A549 (cell line): ENCODE measurements at regions not wholly inside any gene's neighbourhood (a gene's known extent, or its start where the extent isn't known, plus 50 kb on each side); places are given as distances from the start of the nearest gene placed in this dataset.
"Not testable (repeated sequence)": the region's sequence is repeated elsewhere in the genome, so short reads cannot be mapped to it uniquely, and the experiment has no call there.

ENCODE experiments used
- ATAC-seq, 2 experiments: fragments of 200-7000 bp in 1 of 2; fragments of >200 bp in 1 of 2; cut with Nextera tagmentation in 1 of 2; cut with Tn5 transposase in 1 of 2; 3 replicates each; pipeline versions ENCODE4 v1.8.0 to v1.9.1; 2018 to 2020; ENCODE audit warnings: mild to moderate bottlenecking in 1 of 2, moderate library complexity in 1 of 2
- CTCF ChIA-PET: fragments of 300-600 bp; sonication (Branson Sonifier 250); formaldehyde crosslinking; extraction: SDS; loops from one replicate; lab custom pipeline; 2021; ENCODE audit warnings: antibody characterized with exemption, inconsistent platforms; lab: Yijun Ruan, JAX
- POLR2A ChIA-PET: fragments of 350-600 bp; formaldehyde crosslinking; extraction: SDS; loops from one replicate; lab custom pipeline; 2021; ENCODE audit warnings: antibody characterized with exemption, inconsistent platforms; lab: Yijun Ruan, JAX
- DNase-seq, 2 experiments: peaks; one replicate each; pipeline versions ENCODE4 v3.0.0 to v3.0.0-alpha.2; 2011 to 2016; ENCODE audit warnings: low read depth in 1 of 2, low spot score in 1 of 2
- FAIRE-seq: peaks from 2 replicates; lab custom pipeline; 2011; peaks lifted over from hg19 to GRCh38; lab: Jason Lieb, UNC
- H3K27ac ChIP-seq, 2 experiments: fragments of >200 bp; sonication (Bioruptor Twin); formaldehyde crosslinking; 3 replicates each; pipeline ENCODE4 v1.5.1; 2016 to 2017
- H3K4me1 ChIP-seq: fragments of >200 bp; sonication (Bioruptor Twin); formaldehyde crosslinking; 3 replicates; pipeline ENCODE4 v1.6.1; 2016
- H3K4me2 ChIP-seq: fragments of >200 bp; sonication (Bioruptor Twin); formaldehyde crosslinking; 3 replicates; pipeline ENCODE4 v1.6.1; 2016
- H3K4me3 ChIP-seq: fragments of >200 bp; sonication (Bioruptor Twin); formaldehyde crosslinking; 3 replicates; pipeline ENCODE4 v1.5.1; 2016
- H3K9me3 ChIP-seq: fragments of >200 bp; sonication (Bioruptor Twin); formaldehyde crosslinking; 3 replicates; pipeline ENCODE4 v1.6.1; 2016
- BHLHE40 ChIP-seq: IDR thresholded peaks from 2 replicates; pipeline ENCODE4 v1.6.1; 2012; ENCODE audit warnings: low read depth, low read length, inconsistent platforms
- CBX2 ChIP-seq: fragments of 200-600 bp; sonication (generic); IDR thresholded peaks from 2 replicates; pipeline ENCODE4 v1.6.1; 2016; ENCODE audit warnings: low read depth, mild to moderate bottlenecking, borderline replicate concordance
- CEBPB ChIP-seq, 2 experiments: fragments of >200 bp in 1 of 2; sonication (Bioruptor Twin) in 1 of 2; formaldehyde crosslinking in 1 of 2; IDR thresholded peaks; 2 replicates each; pipeline ENCODE4 v1.6.1; 2012 to 2016
- EHMT2 ChIP-seq: fragments of 200-600 bp; sonication (generic); IDR thresholded peaks from 2 replicates; pipeline ENCODE4 v1.6.1; 2016; ENCODE audit warnings: antibody characterized with exemption, low read depth, mild to moderate bottlenecking, moderate library complexity
- EP300 ChIP-seq, 2 experiments: fragments of >200 bp; sonication (Bioruptor Twin); formaldehyde crosslinking; IDR thresholded peaks; 2 replicates in 1 of 2; 3 replicates in 1 of 2; pipeline ENCODE4 v1.6.1; 2016 to 2017
- GATA3 ChIP-seq: IDR thresholded peaks from 2 replicates; pipeline ENCODE4 v1.6.1; 2012; ENCODE audit warnings: borderline replicate concordance
- HDAC2 ChIP-seq: fragments of 200-600 bp; sonication (generic); IDR thresholded peaks from 2 replicates; pipeline ENCODE4 v1.6.1; 2016
- KDM5A ChIP-seq: fragments of 200-600 bp; sonication (generic); IDR thresholded peaks from 2 replicates; pipeline ENCODE4 v1.6.1; 2016; ENCODE audit warnings: antibody characterized with exemption, mild to moderate bottlenecking
- NPAS2 ChIP-seq: fragments of 250-450 bp; sonication (Bioruptor Pico); IDR thresholded peaks from 2 replicates; pipeline ENCODE4 v1.8.0; 2022; ENCODE audit warnings: mild to moderate bottlenecking, moderate library complexity, borderline replicate concordance
- POLR2A ChIP-seq: IDR thresholded peaks from 2 replicates; pipeline ENCODE4 v1.6.1; 2012; ENCODE audit warnings: mild to moderate bottlenecking, low read length
- POLR2AphosphoS2 ChIP-seq: conservative IDR thresholded peaks from 2 replicates; pipeline ENCODE4 v1.6.1; 2012; ENCODE audit warnings: low read length, improper control_type of control experiment, inconsistent platforms
- TFCP2L1 ChIP-seq: fragments of 250-450 bp; sonication (Bioruptor Pico); IDR thresholded peaks from 2 replicates; pipeline ENCODE4 v1.5.0; 2021; ENCODE audit warnings: mild to moderate bottlenecking
- ZC3H11A ChIP-seq: fragments of 450-650 bp; IDR thresholded peaks from 2 replicates; pipeline ENCODE4 v1.6.1; 2014; ENCODE audit warnings: antibody characterized with exemption, mild to moderate bottlenecking
- ZSCAN20 ChIP-seq: fragments of 250-450 bp; sonication (Bioruptor Pico); IDR thresholded peaks from 2 replicates; pipeline ENCODE4 v1.8.0; 2022; ENCODE audit warnings: mild to moderate bottlenecking, moderate library complexity
- WGBS: methylation state at CpG from one replicate; pipeline ENCODE4 v1.1.6; 2017; ENCODE audit errors: missing lambda C conversion rate; 5-methylcytosine and 5-hydroxymethylcytosine counted together
- TF ChIP-seq, protein P1 (sequence below): fragments of >200 bp; sonication (Bioruptor Twin); formaldehyde crosslinking; IDR thresholded peaks from 3 replicates; pipeline ENCODE4 v1.6.1; 2016
- TF ChIP-seq, protein P2 (sequence below): fragments of >200 bp; sonication (Bioruptor Twin); formaldehyde crosslinking; IDR thresholded peaks from 2 replicates; pipeline ENCODE4 v1.6.1; 2016

DNA sequence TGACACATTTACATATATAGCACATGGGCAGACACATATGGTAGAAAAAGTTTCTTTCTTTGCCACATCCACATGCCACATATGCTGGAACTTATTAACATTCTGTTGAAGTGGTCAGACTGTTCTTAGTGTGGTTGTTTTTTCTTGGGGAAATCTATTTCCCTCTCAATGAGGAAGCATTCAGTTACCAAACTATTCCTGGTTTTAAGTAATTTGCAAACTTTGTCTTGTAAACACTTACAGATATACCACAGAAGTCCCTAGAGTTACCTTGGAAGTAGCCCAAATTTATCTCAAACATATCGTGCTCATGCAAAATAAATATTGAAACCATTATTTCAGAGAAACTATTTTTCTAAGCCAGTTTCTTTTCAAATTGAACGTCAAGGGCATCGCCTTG is 625.5 kb upstream of the INTU start:
- ATAC-seq = no peak
- Histone ChIP-seq H3K9me3 (no peaks in the 10 kb centered on the region), H3K4me1 (no peaks in the 10 kb centered on the region), H3K4me2 (no peak overlapping the region), H3K4me3 (no peak overlapping the region), H3K27ac (no peak overlapping the region)
- POLR2A ChIA-PET = no interaction called here
- CTCF ChIA-PET = no interaction called here
- no peak for FAIRE-seq
- TF ChIP-seq, protein P1, sequence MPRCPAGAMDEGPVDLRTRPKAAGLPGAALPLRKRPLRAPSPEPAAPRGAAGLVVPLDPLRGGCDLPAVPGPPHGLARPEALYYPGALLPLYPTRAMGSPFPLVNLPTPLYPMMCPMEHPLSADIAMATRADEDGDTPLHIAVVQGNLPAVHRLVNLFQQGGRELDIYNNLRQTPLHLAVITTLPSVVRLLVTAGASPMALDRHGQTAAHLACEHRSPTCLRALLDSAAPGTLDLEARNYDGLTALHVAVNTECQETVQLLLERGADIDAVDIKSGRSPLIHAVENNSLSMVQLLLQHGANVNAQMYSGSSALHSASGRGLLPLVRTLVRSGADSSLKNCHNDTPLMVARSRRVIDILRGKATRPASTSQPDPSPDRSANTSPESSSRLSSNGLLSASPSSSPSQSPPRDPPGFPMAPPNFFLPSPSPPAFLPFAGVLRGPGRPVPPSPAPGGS = no peak
- TF ChIP-seq GATA3 = no peak
- DNase-seq = no peak
- 16% methylated on average over 3 of the region's 3 CpGs for WGBS

DNA sequence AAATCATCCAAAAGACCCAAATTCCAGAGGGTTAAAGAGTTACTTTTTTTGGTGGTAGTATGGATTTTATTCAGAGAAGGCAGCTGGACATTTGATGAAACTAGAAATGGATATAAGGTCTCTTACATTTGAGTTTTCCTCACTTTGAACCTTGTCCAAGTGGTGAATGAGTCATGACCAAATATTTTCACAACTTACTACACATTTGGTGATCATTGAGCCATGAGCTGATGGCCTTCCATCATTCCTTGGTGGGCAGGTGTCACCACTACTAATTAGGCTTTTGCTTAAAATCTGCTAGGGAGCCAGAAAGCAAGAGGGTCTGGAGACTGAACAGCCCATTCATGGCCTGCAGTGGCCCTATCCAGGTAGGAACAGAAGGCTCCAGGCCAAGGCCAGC is 620.2 kb upstream of the INTU start:
- no peak overlapping the region for H3K4me3 ChIP-seq
- no peak overlapping the region for H3K4me2 ChIP-seq
- H3K4me1 ChIP-seq = no peaks in the 10 kb centered on the region
- H3K9me3 ChIP-seq = no peaks in the 10 kb centered on the region
- ChIA-PET CTCF (no interaction called here), POLR2A (no interaction called here)
- no peak for DNase-seq
- no peak for FAIRE-seq
- no peak for ATAC-seq
- no peak overlapping the region for H3K27ac ChIP-seq
- TF ChIP-seq CBX2 = no peak
- TF ChIP-seq, protein P1 = no peak

DNA sequence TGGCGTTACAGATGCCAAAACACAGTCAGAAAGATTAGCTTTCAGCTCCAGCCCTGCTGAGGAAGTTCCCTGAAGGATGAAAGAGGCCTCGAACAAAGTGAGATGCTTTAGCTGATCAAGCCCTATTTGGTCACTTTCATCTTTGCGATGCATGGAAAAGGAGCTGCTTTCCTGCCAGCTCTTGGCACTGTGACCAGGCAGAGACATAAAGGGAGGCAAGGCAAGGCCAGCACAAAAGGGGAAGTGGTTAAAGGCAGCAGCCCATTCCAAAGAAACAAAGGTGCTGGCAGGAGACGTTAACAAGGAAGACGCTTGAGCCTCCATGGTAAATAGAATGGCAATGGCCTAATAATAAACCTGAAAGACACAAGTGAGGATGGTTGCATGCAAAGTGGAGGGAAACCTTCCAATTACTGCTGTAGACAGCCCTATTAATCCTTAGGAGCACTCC is 617.1 kb upstream of the INTU start:
- POLR2A ChIA-PET = no interaction called here
- no peaks in the 10 kb centered on the region for H3K9me3 ChIP-seq
- ATAC-seq = no peak
- H3K4me2 ChIP-seq = no peak overlapping the region
- no peaks in the 10 kb centered on the region for H3K4me1 ChIP-seq
- FAIRE-seq = no peak
- no peak overlapping the region for H3K27ac ChIP-seq
- CTCF ChIA-PET = no interaction called here
- TF ChIP-seq ZSCAN20 (CRISPR knock-in tag) (no peak), CEBPB (IDR thresholded peaks at IDR 0.05) (no peak), EHMT2 (no peak), POLR2AphosphoS2 (no peak), KDM5A (no peak), EP300 (IDR thresholded peaks at IDR 0.05) (no peak)
- H3K4me3 ChIP-seq = no peak overlapping the region
- 53% methylated on average over 5 of the region's 5 CpGs for WGBS
- no peak for DNase-seq

DNA sequence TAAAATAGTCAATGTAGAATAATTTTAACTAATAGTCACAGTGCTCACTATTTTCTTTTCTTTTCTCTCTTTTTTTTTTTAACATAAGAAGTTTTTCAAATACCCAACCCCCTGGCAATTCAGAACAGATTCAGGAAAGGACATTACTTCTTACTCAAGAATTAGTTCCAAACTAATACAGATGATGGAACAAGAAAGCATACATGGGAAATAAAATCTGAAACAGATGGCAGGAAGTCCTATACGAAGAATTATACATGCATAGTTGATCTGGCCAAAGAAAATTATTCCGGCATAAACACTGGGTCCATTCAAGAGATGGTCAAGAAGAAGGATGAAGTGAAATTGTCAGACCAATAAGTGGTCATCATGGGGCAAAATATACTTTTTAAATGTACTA is 614.4 kb upstream of the INTU start:
- no peak for TF ChIP-seq BHLHE40
- TF ChIP-seq TFCP2L1 (CRISPR knock-in tag) = no peak
- TF ChIP-seq CBX2 = no peak
- no peak for FAIRE-seq
- ChIA-PET CTCF (no interaction called here), POLR2A (no interaction called here)
- DNase-seq = no peak
- Histone ChIP-seq H3K4me3 (no peak overlapping the region), H3K4me2 (no peak overlapping the region), H3K27ac (no peak overlapping the region), H3K4me1 (no peaks in the 10 kb centered on the region), H3K9me3 (no peaks in the 10 kb centered on the region)
- WGBS = 17% methylated on average over 2 of the region's 2 CpGs
- no peak for ATAC-seq

DNA sequence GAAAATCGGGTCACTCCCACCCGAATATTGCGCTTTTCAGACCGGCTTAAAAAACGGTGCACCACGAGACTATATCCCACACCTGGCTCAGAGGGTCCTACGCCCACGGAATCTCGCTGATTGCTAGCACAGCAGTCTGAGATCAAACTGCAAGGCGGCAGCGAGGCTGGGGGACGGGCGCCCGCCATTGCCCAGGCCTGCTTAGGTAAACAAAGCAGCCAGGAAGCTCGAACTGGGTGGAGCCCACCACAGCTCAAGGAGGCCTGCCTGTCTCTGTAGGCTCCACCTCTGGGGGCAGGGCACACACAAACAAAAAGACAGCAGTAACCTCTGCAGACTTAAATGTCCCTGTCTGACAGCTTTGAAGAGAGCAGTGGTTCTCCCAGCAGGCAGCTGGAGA is 611.9 kb upstream of the INTU start:
- H3K4me2 ChIP-seq, FAIRE-seq, POLR2A ChIA-PET, ATAC-seq, H3K27ac ChIP-seq, H3K4me3 ChIP-seq, CTCF ChIA-PET, DNase-seq, H3K4me1 ChIP-seq, H3K9me3 ChIP-seq: not testable (repeated sequence)
- WGBS = 42% methylated on average over 6 of the region's 15 CpGs

DNA sequence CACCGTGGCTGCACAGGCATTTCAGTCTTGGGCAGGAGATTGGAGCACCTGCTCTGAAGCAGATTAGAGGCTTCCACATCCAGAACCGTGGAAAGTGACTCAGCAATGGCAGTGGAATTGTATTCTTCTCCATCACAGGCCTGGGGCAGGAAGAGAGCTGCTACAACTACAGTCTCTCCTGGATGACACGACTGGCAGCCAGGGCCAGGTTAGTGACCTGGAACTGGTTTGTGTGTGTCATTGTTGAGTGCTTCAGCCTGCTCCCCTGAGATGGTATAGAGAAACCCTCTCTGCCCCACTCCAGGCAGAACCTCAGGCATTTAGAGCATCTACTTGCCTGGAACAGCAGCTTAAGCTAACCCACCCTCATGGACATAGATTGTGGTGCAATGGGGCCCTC is 596.5 kb upstream of the INTU start:
- no peak overlapping the region for H3K27ac ChIP-seq
- TF ChIP-seq HDAC2 = no peak
- no peak for TF ChIP-seq EHMT2
- TF ChIP-seq ZC3H11A = no peak
- no peak for TF ChIP-seq NPAS2 (CRISPR knock-in tag)
- TF ChIP-seq, protein P2, sequence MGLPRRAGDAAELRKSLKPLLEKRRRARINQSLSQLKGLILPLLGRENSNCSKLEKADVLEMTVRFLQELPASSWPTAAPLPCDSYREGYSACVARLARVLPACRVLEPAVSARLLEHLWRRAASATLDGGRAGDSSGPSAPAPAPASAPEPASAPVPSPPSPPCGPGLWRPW = no peak
- no peak for TF ChIP-seq POLR2A
- TF ChIP-seq, all 56 proteins: peak for 0
- H3K9me3 ChIP-seq = no peaks in the 10 kb centered on the region
- DNase-seq (no peak), ATAC-seq (no peak), FAIRE-seq (no peak)
- H3K4me1 ChIP-seq = no peaks in the 10 kb centered on the region
- H3K4me2 ChIP-seq = no peak overlapping the region
- no CpG with 5 or more reads among the region's 3 CpGs for WGBS
- ChIA-PET CTCF (no interaction called here), POLR2A (no interaction called here)
- H3K4me3 ChIP-seq = no peak overlapping the region
